ENCODE measurements at regions not wholly inside any gene's neighbourhood (a gene's known extent, or its start where the extent isn't known, plus 50 kb on each side); places are given as distances from the start of the nearest gene placed in this dataset.

DNA sequence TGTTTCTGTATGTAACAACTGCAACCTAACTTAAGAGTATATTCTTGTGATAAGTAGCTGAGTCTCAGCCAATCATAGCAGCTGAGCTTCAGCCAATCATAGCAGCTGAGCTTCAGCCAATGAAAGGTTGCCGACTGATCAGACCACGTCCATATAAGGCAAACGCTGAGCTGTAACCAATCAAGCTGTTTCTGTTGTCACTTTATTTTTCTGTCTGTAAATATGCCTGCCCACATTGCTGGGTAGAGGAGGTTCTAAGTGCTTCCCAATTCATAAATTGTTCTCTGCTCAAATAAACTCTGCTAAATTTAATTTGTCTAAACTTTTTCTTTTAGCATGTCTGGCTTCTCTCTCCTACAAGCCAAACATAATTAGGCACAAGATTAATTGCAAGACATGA is 231.5 kb upstream of the TCF4 start:
- ChIA-PET POLR2A (no interaction called here), CTCF (no interaction called here)
- DNase-seq (ENCODE audit: low read depth, low spot score): no peak
- Histone ChIP-seq H3K27me3 (ENCODE audit: control insufficient read depth, insufficient read depth, low read length) (no peaks in the 10 kb centered on the region), H3K4me3 (ENCODE audit: low read depth, low read length) (no peak overlapping the region), H3K9me3 (ENCODE audit: control insufficient read depth, insufficient read depth, low read length) (no peaks in the 10 kb centered on the region), H3K27ac (ENCODE audit: low read depth, low read length) (no peak overlapping the region)
- TF ChIP-seq, protein P1, sequence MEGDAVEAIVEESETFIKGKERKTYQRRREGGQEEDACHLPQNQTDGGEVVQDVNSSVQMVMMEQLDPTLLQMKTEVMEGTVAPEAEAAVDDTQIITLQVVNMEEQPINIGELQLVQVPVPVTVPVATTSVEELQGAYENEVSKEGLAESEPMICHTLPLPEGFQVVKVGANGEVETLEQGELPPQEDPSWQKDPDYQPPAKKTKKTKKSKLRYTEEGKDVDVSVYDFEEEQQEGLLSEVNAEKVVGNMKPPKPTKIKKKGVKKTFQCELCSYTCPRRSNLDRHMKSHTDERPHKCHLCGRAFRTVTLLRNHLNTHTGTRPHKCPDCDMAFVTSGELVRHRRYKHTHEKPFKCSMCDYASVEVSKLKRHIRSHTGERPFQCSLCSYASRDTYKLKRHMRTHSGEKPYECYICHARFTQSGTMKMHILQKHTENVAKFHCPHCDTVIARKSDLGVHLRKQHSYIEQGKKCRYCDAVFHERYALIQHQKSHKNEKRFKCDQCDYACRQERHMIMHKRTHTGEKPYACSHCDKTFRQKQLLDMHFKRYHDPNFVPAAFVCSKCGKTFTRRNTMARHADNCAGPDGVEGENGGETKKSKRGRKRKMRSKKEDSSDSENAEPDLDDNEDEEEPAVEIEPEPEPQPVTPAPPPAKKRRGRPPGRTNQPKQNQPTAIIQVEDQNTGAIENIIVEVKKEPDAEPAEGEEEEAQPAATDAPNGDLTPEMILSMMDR (IDR thresholded peaks at IDR 0.05; ENCODE audit: low read depth, low read length): no peak

DNA sequence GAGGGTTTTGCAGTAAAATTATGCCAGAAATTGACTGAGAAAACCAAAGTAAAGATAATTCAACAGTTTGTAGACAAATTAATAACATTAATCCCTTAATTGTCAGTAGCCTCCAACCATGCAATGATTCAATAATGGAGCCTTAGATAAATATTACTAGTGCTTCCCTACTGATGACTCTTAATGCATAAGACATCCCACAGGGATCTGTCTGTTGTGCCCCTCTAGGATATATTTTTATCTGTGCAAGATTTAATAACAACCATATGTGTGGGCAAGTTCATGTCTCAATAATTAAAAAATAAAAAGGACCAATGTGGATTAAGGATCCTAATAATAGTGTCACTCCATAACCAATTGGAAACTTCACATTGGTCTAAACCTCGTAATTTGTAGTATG is 230.3 kb upstream of the TCF4 start:
- POLR2A ChIA-PET: no interaction called here
- TF ChIP-seq, protein P1 (IDR thresholded peaks at IDR 0.05; ENCODE audit: low read depth, low read length): no peak

DNA sequence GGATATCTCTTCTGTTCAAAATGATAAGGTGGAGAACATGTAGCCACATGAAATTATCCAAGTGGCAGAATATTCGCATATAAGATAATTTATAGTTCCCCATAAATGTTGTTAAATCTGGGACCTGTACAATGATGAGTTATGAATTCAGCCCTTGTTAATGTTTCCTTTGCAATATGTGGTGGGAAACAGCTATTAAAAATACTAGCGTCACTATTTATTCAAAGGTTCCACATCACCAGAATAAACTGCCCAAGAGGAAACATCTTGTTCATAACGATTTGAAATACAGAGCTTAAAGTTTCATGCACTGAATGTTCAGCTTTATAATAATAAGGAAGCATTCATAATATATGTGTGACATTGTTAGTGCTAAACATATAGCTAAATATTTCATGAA is 223.9 kb upstream of the TCF4 start:
- Histone ChIP-seq H3K4me3 (ENCODE audit: low read depth, low read length) (no peak overlapping the region), H3K27ac (ENCODE audit: low read depth, low read length) (no peak overlapping the region), H3K9me3 (ENCODE audit: control insufficient read depth, insufficient read depth, low read length) (no peaks in the 10 kb centered on the region), H3K27me3 (ENCODE audit: control insufficient read depth, insufficient read depth, low read length) (no peaks in the 10 kb centered on the region)
- TF ChIP-seq, protein P1 (IDR thresholded peaks at IDR 0.05; ENCODE audit: low read depth, low read length): no peak
- DNase-seq (ENCODE audit: low read depth, low spot score): no peak
- ChIA-PET POLR2A (no interaction called here), CTCF (interaction anchor here (1.0 to 1.4 kb wide), 2 partner anchors 49 to 578 kb away, joined by 3 to 4 read pairs; no protein-coding TSS in a partner anchor)

More for the DNA sequence above, 230.3 kb upstream of the TCF4 start:
- no peaks in the 10 kb centered on the region for H3K9me3 ChIP-seq (ENCODE audit: control insufficient read depth, insufficient read depth, low read length)
- H3K27me3 ChIP-seq (ENCODE audit: control insufficient read depth, insufficient read depth, low read length): no peaks in the 10 kb centered on the region
- no peak overlapping the region for H3K4me3 ChIP-seq (ENCODE audit: low read depth, low read length)
- no peak for DNase-seq (ENCODE audit: low read depth, low spot score)
- no peak overlapping the region for H3K27ac ChIP-seq (ENCODE audit: low read depth, low read length)
- CTCF ChIA-PET: no interaction called here

DNA sequence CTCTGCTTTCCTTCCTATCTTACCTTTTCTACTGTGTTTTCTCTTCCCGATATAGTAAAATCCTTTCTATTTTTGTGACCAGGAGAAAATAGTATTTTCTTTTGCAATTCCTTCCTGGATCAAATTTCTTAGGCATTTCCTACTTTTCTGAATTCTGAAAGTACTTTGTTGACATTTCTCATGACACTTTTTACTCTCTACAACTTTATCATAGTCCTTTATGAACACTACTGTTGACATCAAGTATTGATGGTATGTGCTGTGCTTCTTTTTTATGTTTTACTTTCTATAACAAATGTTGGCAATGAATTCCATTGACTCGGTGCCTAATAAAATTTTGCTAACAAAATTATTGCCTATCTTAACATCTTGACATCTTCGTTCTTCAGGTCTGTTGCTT is 217.7 kb upstream of the TCF4 start:
- TF ChIP-seq, protein P1 (IDR thresholded peaks at IDR 0.05; ENCODE audit: low read depth, low read length): no peak
- no peak for DNase-seq (ENCODE audit: low read depth, low spot score)
- ChIA-PET POLR2A (no interaction called here), CTCF (no interaction called here)
- Histone ChIP-seq H3K9me3 (ENCODE audit: control insufficient read depth, insufficient read depth, low read length) (no peaks in the 10 kb centered on the region), H3K27ac (ENCODE audit: low read depth, low read length) (no peak overlapping the region), H3K4me3 (ENCODE audit: low read depth, low read length) (no peak overlapping the region), H3K27me3 (ENCODE audit: control insufficient read depth, insufficient read depth, low read length) (no peaks in the 10 kb centered on the region)

DNA sequence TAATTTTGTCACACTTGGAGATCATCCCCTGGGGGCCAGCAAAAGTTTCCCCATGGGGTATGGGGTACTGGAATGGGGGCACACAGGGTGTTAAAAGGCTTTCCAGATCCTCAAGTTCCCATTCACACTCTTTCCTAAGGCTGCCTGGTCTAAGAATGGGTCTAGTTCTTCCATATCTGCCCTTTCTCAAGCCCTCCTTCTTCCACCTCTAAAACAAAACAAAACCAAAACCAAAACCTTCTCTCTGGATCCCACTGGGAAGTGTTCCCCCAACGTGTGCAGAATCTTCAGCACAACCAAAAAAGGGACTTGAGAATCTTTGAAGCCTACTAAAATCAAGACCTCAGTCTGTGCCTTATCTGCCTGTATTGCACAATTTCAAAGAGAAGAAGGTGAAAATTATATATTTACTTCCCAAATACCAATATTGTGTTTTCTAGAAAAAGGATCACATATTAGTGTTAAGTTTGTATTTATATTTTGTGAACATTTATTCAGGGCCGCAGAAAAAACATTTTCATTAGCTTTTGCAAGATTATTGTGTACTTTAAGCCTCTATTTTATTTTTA is 207.2 kb upstream of the TCF4 start:
- H3K27me3 ChIP-seq (ENCODE audit: control insufficient read depth, insufficient read depth, low read length): no peaks in the 10 kb centered on the region
- TF ChIP-seq, protein P1 (IDR thresholded peaks at IDR 0.05; ENCODE audit: low read depth, low read length): no peak
- DNase-seq (ENCODE audit: low read depth, low spot score): no peak
- POLR2A ChIA-PET: no interaction called here
- H3K27ac ChIP-seq (ENCODE audit: low read depth, low read length): peak overlapping the region; percentile 70
- H3K4me3 ChIP-seq (ENCODE audit: low read depth, low read length): peak overlapping the region; percentile 22
- CTCF ChIA-PET: interaction anchor here (1.1 kb wide), 1 partner anchor 452 kb away, joined by 3 read pairs; no protein-coding TSS in a partner anchor
- H3K9me3 ChIP-seq (ENCODE audit: control insufficient read depth, insufficient read depth, low read length): no peaks in the 10 kb centered on the region

Data from AG04450 (cell line).